PC-9 (cell line): ENCODE measurements at regions not wholly inside any gene's neighbourhood (a gene's known extent, or its start where the extent isn't known, plus 50 kb on each side); places are given as distances from the start of the nearest gene placed in this dataset.

Experiments
- BruUV-seq: library from RNA; stranded (reverse); fragments of 400-500 nt; replicated peaks from 2 replicates; lab custom pipeline; 2021; lab: Mats Ljungman, UMichigan
- CTCF ChIA-PET: fragments of 300-600 bp; sonication (Branson Sonifier 250); formaldehyde crosslinking; loops from one replicate; lab custom pipeline; 2022; ENCODE audit warnings: antibody characterized with exemption; lab: Charles Lee
- POLR2A ChIA-PET: fragments of 300-600 bp; sonication (Branson Sonifier 250); formaldehyde crosslinking; loops from one replicate; lab custom pipeline; 2022; ENCODE audit warnings: antibody characterized with exemption; ENCODE audit not compliant: unreplicated experiment; lab: Charles Lee
- DNase-seq, 2 experiments: peaks; one replicate each; pipeline versions ENCODE4 v3.0.0 to v3.0.0-alpha.2; 2015 to 2022; ENCODE audit warnings: mixed read lengths in 1 of 2
- H2AFZ ChIP-seq: fragments of 200-600 bp; sonication (generic); 2 replicates; pipeline ENCODE4 v1.8.1; 2017; ENCODE audit warnings: antibody characterized with exemption
- H3F3A ChIP-seq: fragments of 200-600 bp; sonication (generic); 2 replicates; pipeline ENCODE4 v1.8.1; 2017; ENCODE audit warnings: antibody characterized with exemption, mild to moderate bottlenecking, low read depth; ENCODE audit not compliant: insufficient read depth
- H3K27ac ChIP-seq: fragments of 200-600 bp; sonication (generic); 2 replicates; pipeline ENCODE4 v1.6.1; 2016; ENCODE audit warnings: mixed run types
- H3K27me3 ChIP-seq: fragments of 200-600 bp; sonication (generic); 2 replicates; pipeline ENCODE4 v1.6.1; 2016; ENCODE audit warnings: low read depth, mixed run types; ENCODE audit not compliant: insufficient read depth
- H3K36me3 ChIP-seq: fragments of 200-600 bp; sonication (generic); 2 replicates; pipeline ENCODE4 v1.6.1; 2016; ENCODE audit warnings: low read depth, mixed run types
- H3K4me1 ChIP-seq: fragments of 200-600 bp; sonication (generic); replicated peaks from 2 replicates; pipeline ENCODE4 v1.6.1; 2016; ENCODE audit warnings: mixed run types; ENCODE audit not compliant: insufficient read depth
- H3K4me2 ChIP-seq: fragments of 200-600 bp; sonication (generic); 2 replicates; pipeline ENCODE4 v1.6.1; 2017; ENCODE audit warnings: mixed run types
- H3K4me3 ChIP-seq: fragments of 200-600 bp; sonication (generic); 2 replicates; pipeline ENCODE4 v1.6.1; 2016; ENCODE audit warnings: mixed run types
- H3K79me2 ChIP-seq: fragments of 200-600 bp; sonication (generic); 2 replicates; pipeline ENCODE4 v1.6.1; 2017; ENCODE audit warnings: low read depth, mixed run types
- H3K9me2 ChIP-seq: fragments of 200-600 bp; sonication (generic); 2 replicates; pipeline ENCODE4 v1.8.1; 2017; ENCODE audit warnings: mild to moderate bottlenecking; ENCODE audit not compliant: insufficient read depth
- H3K9me3 ChIP-seq: fragments of 200-600 bp; sonication (generic); 2 replicates; pipeline ENCODE4 v1.8.1; 2016; ENCODE audit warnings: low read depth; ENCODE audit not compliant: insufficient read depth
- H4K20me1 ChIP-seq: fragments of 200-600 bp; sonication (generic); 2 replicates; pipeline ENCODE4 v1.8.1; 2017; ENCODE audit not compliant: insufficient read depth
- CTCF ChIP-seq: fragments of 200-600 bp; sonication (generic); conservative IDR thresholded peaks from 2 replicates; pipeline ENCODE4 v1.6.1; 2017; ENCODE audit warnings: mixed run types, antibody characterized with exemption, mild to moderate bottlenecking, moderate library complexity
- EZH2 ChIP-seq: fragments of 200-600 bp; sonication (generic); IDR thresholded peaks from 2 replicates; pipeline ENCODE4 v1.8.0; 2017; ENCODE audit warnings: antibody characterized with exemption, low read depth
- intact Hi-C: fragments of 100-400 bp; cut with micrococcal nuclease; formaldehyde crosslinking; loops from one replicate; pipeline ENCODE4 v1.10.0; 2022; ENCODE audit not compliant: unreplicated experiment

DNA sequence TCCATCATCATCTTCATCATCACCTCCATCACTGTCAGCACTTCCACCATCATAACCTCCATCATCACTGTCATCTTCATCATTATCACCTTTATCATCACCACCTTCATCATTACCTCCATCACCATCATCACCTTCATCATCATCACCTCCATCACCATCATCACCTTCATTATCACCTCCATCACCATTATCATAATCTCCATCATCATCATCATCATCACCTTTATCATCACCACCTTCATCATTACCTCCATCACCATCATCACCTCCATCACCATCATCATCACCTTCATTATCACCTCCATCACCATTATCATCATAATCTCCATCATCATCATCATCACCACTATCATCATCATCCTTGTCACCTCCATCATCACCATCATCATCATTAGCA, 309.7 kb downstream of the HAPSTR1 start:
- Histone ChIP-seq H3K27me3 (no peaks in the 10 kb centered on the region), H3K4me3 (no peak overlapping the region), H3K27ac (no peak overlapping the region), H3F3A (no peaks in the 10 kb centered on the region), H3K79me2 (no peaks in the 10 kb centered on the region), H4K20me1 (no peaks in the 10 kb centered on the region), H2AFZ (no peak overlapping the region), H3K4me2 (no peak overlapping the region), H3K9me3 (no peaks in the 10 kb centered on the region), H3K4me1 (no peaks in the 10 kb centered on the region), H3K36me3 (no peaks in the 10 kb centered on the region), H3K9me2 (no peaks in the 10 kb centered on the region)
- intact Hi-C loops = no loop called here
- BruUV-seq = no TSS peak
- TF ChIP-seq EZH2 (no peak), CTCF (no peak)
- CTCF ChIA-PET = no interaction called here
- no peak for DNase-seq
- POLR2A ChIA-PET = no interaction called here

DNA sequence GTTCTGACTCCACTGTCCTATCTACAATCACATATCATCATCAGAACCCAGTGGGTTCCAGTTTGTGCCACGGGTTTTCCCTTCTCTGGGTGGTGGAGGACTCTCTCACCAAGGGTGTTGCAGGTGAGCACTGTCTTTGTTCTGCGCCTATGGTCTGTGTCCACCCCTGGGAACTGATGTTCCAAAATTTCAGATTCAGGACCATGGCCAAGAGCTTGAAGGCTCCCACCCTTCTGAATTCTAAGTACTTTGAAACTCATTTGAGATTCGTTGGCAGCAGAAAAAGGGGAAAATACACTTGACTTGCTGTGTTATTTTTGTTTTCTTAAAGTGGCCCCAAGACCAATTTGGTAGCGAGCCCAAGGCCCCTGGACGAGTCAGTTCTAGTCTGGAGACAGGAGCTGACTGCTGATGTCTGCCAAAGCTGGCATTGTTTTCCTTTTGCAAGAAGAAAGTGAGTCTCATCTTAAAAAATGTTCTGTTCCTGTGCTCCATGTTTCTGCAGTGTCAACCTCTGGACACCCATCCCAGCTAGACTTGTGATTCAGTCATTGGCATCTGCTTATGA, 310.9 kb downstream of the HAPSTR1 start:
- no peaks in the 10 kb centered on the region for H3K9me3 ChIP-seq
- no peaks in the 10 kb centered on the region for H3K4me1 ChIP-seq
- CTCF ChIA-PET = no interaction called here
- H2AFZ ChIP-seq = no peak overlapping the region
- no peak for DNase-seq
- H3K27me3 ChIP-seq = no peaks in the 10 kb centered on the region
- no peak for TF ChIP-seq CTCF
- no peak for TF ChIP-seq EZH2
- H3K9me2 ChIP-seq = no peaks in the 10 kb centered on the region
- H3K27ac ChIP-seq = no peak overlapping the region
- no peak overlapping the region for H3K4me2 ChIP-seq
- POLR2A ChIA-PET = no interaction called here
- intact Hi-C loops = no loop called here
- no peaks in the 10 kb centered on the region for H3K36me3 ChIP-seq
- no peaks in the 10 kb centered on the region for H3K79me2 ChIP-seq
- H3K4me3 ChIP-seq = no peak overlapping the region
- H3F3A ChIP-seq = no peaks in the 10 kb centered on the region
- no peaks in the 10 kb centered on the region for H4K20me1 ChIP-seq
- no TSS peak for BruUV-seq

GRCh38 chr16:9404811-9405210, 313.4 kb downstream of the HAPSTR1 start:
- Histone ChIP-seq H3K27ac (no peak overlapping the region), H3K36me3 (no peaks in the 10 kb centered on the region), H3K79me2 (no peaks in the 10 kb centered on the region), H3K9me2 (no peaks in the 10 kb centered on the region), H3K4me3 (no peak overlapping the region), H2AFZ (no peak overlapping the region), H3F3A (no peaks in the 10 kb centered on the region), H3K9me3 (no peaks in the 10 kb centered on the region), H3K27me3 (peaks cover 11% of the 10 kb centered on the region), H4K20me1 (no peaks in the 10 kb centered on the region), H3K4me2 (no peak overlapping the region), H3K4me1 (no peaks in the 10 kb centered on the region)
- DNase-seq = no peak
- ChIA-PET POLR2A (no interaction called here), CTCF (no interaction called here)
- no TSS peak for BruUV-seq
- intact Hi-C loops = no loop called here
- TF ChIP-seq CTCF (no peak), EZH2 (no peak)
